HepG2 (cell line): ENCODE measurements at regions not wholly inside any gene's neighbourhood (a gene's known extent, or its start where the extent isn't known, plus 50 kb on each side); places are given as distances from the start of the nearest gene placed in this dataset.

ENCODE experiments used
- CTCF ChIP-seq: sonication (generic); formaldehyde crosslinking; IDR thresholded peaks from 2 replicates; pipeline ENCODE4 v1.5.0; 2020; ENCODE audit warnings: mild to moderate bottlenecking, missing genetic modification reagents, moderate library complexity
- GRHL1 ChIP-seq: sonication (generic); formaldehyde crosslinking; conservative IDR thresholded peaks from 2 replicates; pipeline ENCODE4 v1.8.0; 2022; ENCODE audit warnings: missing genetic modification reagents
- JUNB ChIP-seq: sonication (generic); formaldehyde crosslinking; IDR thresholded peaks from 2 replicates; pipeline ENCODE4 v1.8.0; 2022; ENCODE audit warnings: missing genetic modification reagents, mild to moderate bottlenecking, borderline replicate concordance
- MAX ChIP-seq: IDR thresholded peaks from 2 replicates; pipeline ENCODE4 v1.6.1; 2012; ENCODE audit warnings: inconsistent platforms
- SUZ12 ChIP-seq: fragments of 150-350 bp; IDR thresholded peaks from 2 replicates; pipeline ENCODE4 v1.6.1; 2014; ENCODE audit warnings: low read depth, low read length
- TCF7L2 ChIP-seq: IDR thresholded peaks from 2 replicates; pipeline ENCODE4 v1.6.1; 2011; ENCODE audit warnings: mild to moderate bottlenecking, low read depth, low read length, moderate library complexity
- XBP1 ChIP-seq: sonication (generic); formaldehyde crosslinking; IDR thresholded peaks from 2 replicates; pipeline ENCODE4 v1.5.0; 2020; ENCODE audit warnings: missing genetic modification reagents
- ZNF660 ChIP-seq: sonication (generic); formaldehyde crosslinking; IDR thresholded peaks from 2 replicates; pipeline ENCODE4 v1.5.1; 2020; ENCODE audit warnings: mild to moderate bottlenecking, low read depth, missing genetic modification reagents, borderline replicate concordance
- ZNF772 ChIP-seq: sonication (generic); formaldehyde crosslinking; IDR thresholded peaks from 2 replicates; pipeline ENCODE4 v1.5.0; 2020; ENCODE audit warnings: mild to moderate bottlenecking, missing genetic modification reagents
- TF ChIP-seq, protein P1 (sequence below): sonication (generic); formaldehyde crosslinking; IDR thresholded peaks from 2 replicates; pipeline ENCODE4 v1.4.0; 2020; ENCODE audit warnings: low read depth, missing genetic modification reagents

- TF ChIP-seq XBP1 (CRISPR knock-in tag), result no peak
- TF ChIP-seq CTCF (CRISPR knock-in tag), result no peak
- TF ChIP-seq SUZ12, result no peak
- no peak for TF ChIP-seq MAX
- no peak for TF ChIP-seq GRHL1 (CRISPR knock-in tag)
- TF ChIP-seq JUNB (CRISPR knock-in tag), result no peak
- no peak for TF ChIP-seq ZNF660 (CRISPR knock-in tag)
- no peak for TF ChIP-seq ZNF772 (CRISPR knock-in tag)
- no peak for TF ChIP-seq TCF7L2
- TF ChIP-seq, protein P1, sequence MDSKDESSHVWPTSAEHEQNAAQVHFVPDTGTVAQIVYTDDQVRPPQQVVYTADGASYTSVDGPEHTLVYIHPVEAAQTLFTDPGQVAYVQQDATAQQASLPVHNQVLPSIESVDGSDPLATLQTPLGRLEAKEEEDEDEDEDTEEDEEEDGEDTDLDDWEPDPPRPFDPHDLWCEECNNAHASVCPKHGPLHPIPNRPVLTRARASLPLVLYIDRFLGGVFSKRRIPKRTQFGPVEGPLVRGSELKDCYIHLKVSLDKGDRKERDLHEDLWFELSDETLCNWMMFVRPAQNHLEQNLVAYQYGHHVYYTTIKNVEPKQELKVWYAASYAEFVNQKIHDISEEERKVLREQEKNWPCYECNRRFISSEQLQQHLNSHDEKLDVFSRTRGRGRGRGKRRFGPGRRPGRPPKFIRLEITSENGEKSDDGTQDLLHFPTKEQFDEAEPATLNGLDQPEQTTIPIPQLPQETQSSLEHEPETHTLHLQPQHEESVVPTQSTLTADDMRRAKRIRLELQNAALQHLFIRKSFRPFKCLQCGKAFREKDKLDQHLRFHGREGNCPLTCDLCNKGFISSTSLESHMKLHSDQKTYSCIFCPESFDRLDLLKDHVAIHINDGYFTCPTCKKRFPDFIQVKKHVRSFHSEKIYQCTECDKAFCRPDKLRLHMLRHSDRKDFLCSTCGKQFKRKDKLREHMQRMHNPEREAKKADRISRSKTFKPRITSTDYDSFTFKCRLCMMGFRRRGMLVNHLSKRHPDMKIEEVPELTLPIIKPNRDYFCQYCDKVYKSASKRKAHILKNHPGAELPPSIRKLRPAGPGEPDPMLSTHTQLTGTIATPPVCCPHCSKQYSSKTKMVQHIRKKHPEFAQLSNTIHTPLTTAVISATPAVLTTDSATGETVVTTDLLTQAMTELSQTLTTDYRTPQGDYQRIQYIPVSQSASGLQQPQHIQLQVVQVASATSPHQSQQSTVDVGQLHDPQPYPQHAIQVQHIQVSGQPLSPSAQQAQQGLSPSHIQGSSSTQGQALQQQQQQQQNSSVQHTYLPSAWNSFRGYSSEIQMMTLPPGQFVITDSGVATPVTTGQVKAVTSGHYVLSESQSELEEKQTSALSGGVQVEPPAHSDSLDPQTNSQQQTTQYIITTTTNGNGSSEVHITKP, result no peak
Observed at GRCh38 chr7:28290496-28290895, 109.9 kb upstream of the JAZF1 start.
